Femur (tissue), 1 donor: ENCODE measurements at regions not wholly inside any gene's neighbourhood (a gene's known extent, or its start where the extent isn't known, plus 50 kb on each side); places are given as distances from the start of the nearest gene placed in this dataset.
"Not testable (repeated sequence)": the region's sequence is repeated elsewhere in the genome, so short reads cannot be mapped to it uniquely, and the experiment has no call there.

Source experiments
- DNase-seq: peaks from one replicate; pipeline ENCODE4 v3.0.0-alpha.2; 2017

GRCh38 chr3:106029954-106030626, 161.3 kb upstream of the CBLB start:
- no peak for DNase-seq

DNA sequence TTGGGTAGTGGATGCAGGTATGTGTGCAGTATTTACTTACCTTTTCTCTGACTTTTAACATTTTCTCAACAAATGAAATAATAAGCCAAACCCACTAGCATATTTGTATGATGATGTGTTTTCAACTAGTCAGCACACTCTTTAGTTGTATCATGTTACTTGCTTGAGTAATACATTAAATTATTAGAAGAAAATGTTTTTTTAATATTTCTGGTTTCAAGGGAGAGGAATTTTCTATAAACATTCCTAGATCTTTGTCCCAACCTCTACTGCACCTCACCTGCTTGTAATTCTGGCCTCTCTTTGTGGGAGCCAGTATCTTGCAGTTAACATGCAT, 161.8 kb upstream of the CBLB start:
- no peak for DNase-seq

DNA sequence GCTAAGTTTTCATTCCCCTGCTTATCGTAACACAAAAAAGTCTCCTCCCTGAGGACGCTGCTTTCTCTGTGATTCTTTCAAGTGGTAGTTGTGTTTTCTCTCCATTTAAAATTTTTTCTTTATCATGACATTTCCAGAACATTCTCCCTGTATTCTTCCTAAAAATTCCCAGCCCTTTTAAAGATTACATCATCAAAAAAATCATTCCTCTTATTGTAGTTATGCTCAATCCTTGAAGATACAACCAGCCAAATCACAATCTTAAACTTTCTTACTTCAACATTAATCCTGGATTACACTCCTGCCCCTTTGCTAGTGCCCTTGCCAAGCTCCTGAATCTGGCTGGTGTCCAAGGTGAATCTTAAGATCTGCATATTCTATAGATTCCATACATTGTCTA, 163.7 kb upstream of the CBLB start:
- no peak for DNase-seq

- no peak for DNase-seq
Observed at GRCh38 chr3:106033654-106034053, 164.8 kb upstream of the CBLB start.

DNA sequence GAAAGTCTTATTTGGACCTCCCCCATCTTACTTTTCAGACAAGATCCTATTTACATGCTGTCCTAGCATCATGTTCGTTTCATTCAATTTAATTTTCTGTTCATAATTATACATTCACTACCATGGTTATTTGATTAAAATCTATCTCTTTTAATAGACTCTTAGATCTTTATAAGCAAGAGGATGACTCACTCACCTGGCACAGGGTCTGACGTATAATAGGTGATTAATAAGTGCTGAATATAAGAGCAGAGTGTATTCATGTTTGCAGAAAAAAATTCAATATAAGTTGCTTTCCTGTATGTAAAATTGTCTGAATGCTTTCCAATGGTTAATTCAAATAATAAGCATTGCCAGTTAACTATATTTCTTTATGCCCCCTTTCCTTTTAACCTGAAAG, 165.5 kb upstream of the CBLB start:
- DNase-seq, result no peak

DNA sequence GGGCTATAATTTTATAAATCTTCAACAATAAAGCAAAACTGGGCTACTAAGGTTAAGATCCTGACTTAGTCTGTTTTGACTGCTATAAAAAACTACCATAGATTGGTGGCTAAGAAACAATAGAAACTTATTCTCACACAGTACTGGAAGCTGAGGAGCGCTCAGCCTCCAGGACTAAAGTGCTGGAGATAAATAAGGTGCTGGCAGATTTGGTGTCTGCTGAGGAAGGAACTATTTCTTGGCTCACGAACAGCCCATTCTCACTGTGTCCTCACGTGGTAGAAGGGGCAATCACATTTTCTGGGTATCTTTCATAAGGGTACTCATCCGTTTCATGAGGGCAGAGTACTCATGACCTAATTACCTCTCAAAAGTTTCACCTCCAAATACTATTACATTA, 166.8 kb upstream of the CBLB start:
- no peak for DNase-seq

DNA sequence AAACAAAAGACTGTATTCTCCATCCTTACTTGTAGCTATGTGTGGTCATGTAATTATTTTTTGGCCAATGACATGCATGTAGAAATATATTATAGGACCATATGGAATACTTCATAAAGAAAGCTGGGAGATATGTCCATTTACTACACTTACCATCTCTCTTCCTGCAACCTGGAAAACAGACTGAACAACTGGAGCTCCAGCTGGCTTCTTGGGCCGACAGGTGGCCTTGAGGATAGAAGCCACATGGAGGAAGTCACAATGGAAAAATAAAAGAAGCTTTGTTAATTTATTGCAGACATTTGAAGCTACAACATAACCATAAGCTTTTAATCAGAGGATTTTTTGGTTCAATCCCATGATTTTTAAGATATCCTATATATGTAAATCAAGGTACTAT, 167.9 kb upstream of the CBLB start:
- DNase-seq, result no peak

DNA sequence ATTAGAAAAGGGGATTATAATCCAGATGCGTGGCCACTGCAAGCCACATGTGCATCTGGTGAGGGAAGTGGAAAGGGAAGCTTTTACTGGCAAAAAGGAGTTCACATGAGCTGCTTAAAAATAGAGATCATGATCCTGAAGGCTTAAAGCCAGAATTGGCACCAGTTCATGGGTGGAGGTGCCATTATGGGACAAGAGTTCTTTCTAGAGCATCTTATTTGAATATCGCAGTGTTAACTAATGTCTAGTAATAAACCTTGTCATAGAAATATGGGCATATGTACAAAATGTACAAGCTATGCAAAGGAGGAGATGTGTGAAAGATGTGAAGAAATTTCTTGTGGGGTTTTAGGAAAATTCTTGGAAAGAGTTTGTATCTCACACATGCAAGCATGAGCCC, 178.4 kb upstream of the CBLB start:
- DNase-seq, result no peak

GRCh38 chr3:106048946-106049481, 180.2 kb upstream of the CBLB start:
- no peak for DNase-seq

DNA sequence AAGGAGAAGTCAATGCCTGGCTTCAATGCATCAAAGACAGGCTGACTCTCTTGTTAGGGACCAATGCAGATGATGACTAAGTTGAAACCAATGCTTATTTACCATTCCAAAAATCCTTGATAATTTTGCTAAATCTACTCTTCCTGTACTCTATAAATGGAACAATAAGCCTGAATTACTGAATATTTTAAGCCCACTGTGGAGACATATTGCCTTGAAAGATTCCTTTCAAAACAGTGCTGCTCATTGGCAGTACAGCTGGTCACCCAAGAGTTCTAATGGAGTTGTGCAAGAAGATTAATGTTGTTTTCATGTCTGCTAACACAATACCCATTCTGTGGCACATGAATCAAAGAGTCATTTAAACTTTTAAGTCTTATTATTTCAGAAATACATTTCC, 181.0 kb upstream of the CBLB start:
- no peak for DNase-seq

DNA sequence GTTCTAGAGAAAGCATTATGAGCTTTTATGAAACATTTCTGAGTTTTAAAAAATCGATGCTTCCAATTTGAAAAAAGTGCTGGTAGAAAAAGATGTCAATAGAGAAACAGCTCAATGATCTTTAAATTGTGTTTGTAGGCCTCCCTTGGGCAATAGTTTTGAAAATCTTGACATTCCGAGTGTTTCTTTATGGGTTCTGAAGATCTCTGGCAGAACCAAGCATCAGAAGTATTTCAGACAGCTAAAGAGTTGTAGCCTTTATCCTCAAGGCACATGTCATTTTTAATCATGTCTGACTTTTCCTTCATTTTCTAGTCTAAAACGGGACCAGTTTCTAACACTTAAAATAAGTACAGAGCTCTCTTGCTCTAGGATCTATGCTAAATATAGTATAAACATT, 188.1 kb upstream of the CBLB start:
- no peak for DNase-seq

DNA sequence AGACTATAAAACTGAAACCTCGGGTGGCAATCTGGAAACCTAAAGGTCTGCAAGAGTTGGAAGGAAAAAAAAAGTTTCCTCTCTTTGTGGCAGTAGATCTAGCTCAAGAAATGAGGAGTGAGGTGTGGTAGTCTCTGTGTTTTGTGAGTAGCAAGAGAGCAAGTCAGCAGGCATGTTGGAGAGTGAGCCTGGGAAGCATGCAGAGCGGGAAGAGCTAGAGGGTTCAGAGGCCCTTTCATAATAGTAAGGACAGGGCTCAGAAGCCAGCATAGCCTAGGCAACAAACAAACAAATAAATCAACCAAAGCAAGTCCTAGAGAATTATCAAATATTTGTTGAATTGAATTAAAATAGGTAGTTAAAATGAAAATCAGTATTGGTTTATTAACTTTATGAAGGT, 189.7 kb upstream of the CBLB start:
- no peak for DNase-seq

DNA sequence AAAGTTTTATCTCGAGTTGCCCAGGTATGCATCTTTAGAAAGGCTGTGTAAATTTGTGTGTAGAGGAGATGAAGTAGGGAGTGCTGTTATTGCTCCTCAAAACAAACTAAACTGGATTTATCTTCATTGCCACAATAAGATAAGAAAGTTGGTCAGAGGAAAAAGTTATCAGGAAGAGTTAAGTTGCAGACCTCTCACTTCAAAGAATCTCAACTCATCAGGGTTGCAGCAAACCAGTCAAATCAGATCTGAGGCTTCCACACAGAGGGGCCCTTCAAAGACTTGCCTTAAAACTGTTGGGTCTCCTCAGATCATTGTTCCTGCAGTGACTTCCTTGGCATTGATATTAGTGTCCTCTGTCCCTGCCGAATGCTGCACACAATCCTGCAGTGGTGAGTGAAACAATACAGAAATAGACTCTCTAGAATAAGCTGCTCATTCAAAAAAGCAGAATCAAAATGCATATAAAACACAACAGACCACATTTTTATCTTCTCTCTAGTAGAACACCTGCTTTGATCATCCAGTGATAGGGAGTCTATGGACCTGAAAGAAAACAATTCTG, 191.2 kb upstream of the CBLB start:
- no peak for DNase-seq

DNA sequence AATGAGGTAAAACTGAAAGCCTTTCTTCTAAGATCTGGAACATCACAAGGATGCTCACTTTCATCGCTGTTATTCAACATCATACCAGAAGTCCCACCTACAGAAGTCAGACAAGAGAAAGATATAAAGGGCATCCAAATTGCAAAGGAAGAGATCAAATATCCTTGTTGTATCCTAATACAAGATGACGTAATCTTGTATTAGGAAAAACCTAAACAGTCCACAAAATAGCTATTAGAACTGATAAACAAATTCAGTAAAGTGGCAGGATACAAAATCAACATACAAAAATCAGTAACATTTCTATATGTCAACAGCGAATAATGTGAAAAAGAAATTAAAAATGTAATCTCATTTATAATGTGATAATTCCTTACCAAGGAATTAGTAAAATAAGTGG, 195.1 kb upstream of the CBLB start:
- DNase-seq, result no peak

- no peak for DNase-seq
Observed at GRCh38 chr3:106065831-106066230, 197.0 kb upstream of the CBLB start.

DNA sequence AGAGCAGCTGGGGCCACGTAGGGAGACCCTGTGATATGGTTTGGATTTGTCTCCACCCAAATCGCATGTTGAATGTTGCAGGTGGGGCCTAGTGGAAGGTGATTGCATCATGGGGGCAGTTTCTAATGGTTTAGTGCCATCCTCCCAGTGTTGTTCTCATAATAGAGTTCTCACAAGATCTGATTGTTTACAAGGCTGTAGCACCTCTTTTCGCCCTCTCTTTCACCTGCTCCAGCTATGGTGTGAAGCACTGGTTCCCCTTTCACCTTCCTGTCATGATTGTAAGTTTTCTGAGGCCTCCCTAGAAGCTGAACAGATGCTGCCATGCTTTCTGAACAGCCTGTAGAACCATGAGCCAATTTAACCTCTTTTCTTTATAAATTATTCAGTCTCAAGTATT, 198.9 kb upstream of the CBLB start:
- DNase-seq, result no peak

DNA sequence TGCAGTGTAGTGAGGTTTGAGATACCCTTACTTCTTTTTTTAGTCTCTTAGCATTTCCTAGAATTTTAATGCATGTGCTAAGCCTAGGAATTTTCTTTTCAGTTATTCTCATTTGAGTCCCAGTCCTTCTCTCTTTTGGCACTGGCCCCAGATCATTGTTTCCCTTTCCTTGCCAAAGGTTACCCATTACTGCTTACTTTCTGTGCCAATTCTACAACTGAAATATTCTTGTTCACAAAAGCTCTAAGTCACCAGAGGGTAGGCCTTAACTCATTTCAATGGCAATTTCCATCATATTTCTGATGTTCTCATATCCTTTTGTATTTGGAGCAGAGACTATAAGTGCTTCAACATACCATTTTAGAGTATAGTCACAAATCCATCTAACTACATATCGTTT, 199.6 kb upstream of the CBLB start:
- DNase-seq, result no peak

- no peak for DNase-seq
Observed at GRCh38 chr3:106068795-106069194, 200.0 kb upstream of the CBLB start.

- DNase-seq, result no peak
Observed at GRCh38 chr3:106070187-106070586, 201.4 kb upstream of the CBLB start.

- DNase-seq, result no peak
Observed at GRCh38 chr3:106071306-106071705, 202.5 kb upstream of the CBLB start.

DNA sequence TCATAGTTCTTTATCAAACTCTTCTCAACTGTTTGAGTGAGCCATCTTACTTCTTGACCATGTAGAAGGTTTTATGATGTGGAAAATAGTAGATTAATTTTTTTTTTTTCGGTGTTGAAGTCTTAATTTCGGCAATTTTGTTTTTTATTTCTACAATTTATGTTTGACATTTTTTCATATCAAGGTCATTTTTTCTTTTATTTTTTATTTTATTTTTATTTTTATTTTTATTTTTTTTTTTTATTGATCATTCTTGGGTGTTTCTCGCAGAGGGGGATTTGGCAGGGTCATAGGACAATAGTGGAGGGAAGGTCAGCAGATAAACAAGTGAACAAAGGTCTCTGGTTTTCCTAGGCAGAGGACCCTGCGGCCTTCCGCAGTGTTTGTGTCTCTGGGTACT, 203.8 kb upstream of the CBLB start:
- not testable (repeated sequence) for DNase-seq

GRCh38 chr3:106073806-106074205, 205.0 kb upstream of the CBLB start:
- DNase-seq, result not testable (repeated sequence)

- not testable (repeated sequence) for DNase-seq
Observed at GRCh38 chr3:106075731-106076130, 206.9 kb upstream of the CBLB start.

- DNase-seq, result no peak
Observed at GRCh38 chr3:106078635-106079034, 209.8 kb upstream of the CBLB start.

- DNase-seq, result no peak
Observed at GRCh38 chr3:106082616-106083015, 213.8 kb upstream of the CBLB start.
